ENCODE measurements at regions not wholly inside any gene's neighbourhood (a gene's known extent, or its start where the extent isn't known, plus 50 kb on each side); places are given as distances from the start of the nearest gene placed in this dataset.

GRCh38 chr3:72481542-72481941 is 366.7 kb downstream of the SHQ1 start:
- H3K27ac Mint-ChIP-seq, result no peak overlapping the region
- no peaks in the 10 kb centered on the region for H3K36me3 Mint-ChIP-seq
- H3K4me3 Mint-ChIP-seq, result no peak overlapping the region
- peaks cover 10% of the 10 kb centered on the region for H3K4me1 Mint-ChIP-seq
- H3K9me3 Mint-ChIP-seq, result peaks cover 3% of the 10 kb centered on the region
- H3K27me3 Mint-ChIP-seq (ENCODE audit: low read depth), result no peaks in the 10 kb centered on the region
- TF ChIP-seq CTCF (IDR thresholded peaks at IDR 0.05; ENCODE audit: unreplicated experiment), result no peak
- no peak for DNase-seq (ENCODE audit: low spot score in 2 of 2, unreplicated experiment in 2 of 2)

DNA sequence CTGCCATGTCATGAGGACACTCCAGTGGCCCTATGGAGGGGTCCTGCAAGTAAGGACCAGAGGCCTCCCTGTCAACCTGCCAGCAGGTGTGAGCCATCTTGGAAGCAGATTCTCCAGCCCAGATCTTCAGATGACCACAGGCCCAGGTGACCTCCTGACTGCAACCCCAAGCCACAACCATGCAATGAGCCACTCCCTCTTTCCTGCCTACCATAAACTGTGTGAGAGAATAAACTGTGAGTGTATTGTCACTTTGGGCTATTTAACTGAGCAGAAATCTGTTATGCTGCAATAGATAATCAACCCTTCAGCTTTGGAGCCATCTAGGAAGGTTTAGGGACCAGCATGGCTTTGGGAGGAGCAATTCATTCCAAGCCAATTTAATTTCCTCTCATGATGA is 367.9 kb downstream of the SHQ1 start:
- Mint-ChIP-seq H3K9me3 (peaks cover 2% of the 10 kb centered on the region), H3K27ac (no peak overlapping the region), H3K4me1 (peaks cover 10% of the 10 kb centered on the region), H3K36me3 (no peaks in the 10 kb centered on the region), H3K27me3 (ENCODE audit: low read depth) (no peaks in the 10 kb centered on the region), H3K4me3 (no peak overlapping the region)
- no peak for TF ChIP-seq CTCF (IDR thresholded peaks at IDR 0.05; ENCODE audit: unreplicated experiment)
- DNase-seq (ENCODE audit: low spot score in 2 of 2, unreplicated experiment in 2 of 2), result no peak

- H3K36me3 Mint-ChIP-seq, result no peaks in the 10 kb centered on the region
- peaks cover 10% of the 10 kb centered on the region for H3K4me1 Mint-ChIP-seq
- H3K27me3 Mint-ChIP-seq (ENCODE audit: low read depth), result no peaks in the 10 kb centered on the region
- no peak overlapping the region for H3K4me3 Mint-ChIP-seq
- no peak for DNase-seq (ENCODE audit: low spot score in 2 of 2, unreplicated experiment in 2 of 2)
- no peaks in the 10 kb centered on the region for H3K9me3 Mint-ChIP-seq
- no peak for TF ChIP-seq CTCF (IDR thresholded peaks at IDR 0.05; ENCODE audit: unreplicated experiment)
- no peak overlapping the region for H3K27ac Mint-ChIP-seq
These were observed 368.5 kb downstream of the SHQ1 start for GRCh38 chr3:72479651-72480215.

DNA sequence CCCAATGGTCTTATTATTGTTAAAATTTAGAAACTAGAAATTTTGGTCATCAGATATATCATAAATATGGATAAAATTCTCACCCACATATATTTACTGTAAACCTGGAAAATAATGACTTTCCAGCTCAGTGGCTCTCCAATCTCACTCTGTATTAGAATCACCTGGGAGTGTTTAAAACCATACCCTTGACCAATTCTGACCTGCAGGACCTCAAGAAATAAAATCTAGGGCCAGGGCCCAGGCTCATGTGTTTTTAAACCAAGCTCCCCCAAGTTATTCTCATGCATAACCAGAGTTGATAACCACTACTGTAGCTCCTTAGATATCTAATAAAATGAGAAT is 372.1 kb downstream of the SHQ1 start:
- Mint-ChIP-seq H3K27ac (no peak overlapping the region), H3K4me1 (no peaks in the 10 kb centered on the region), H3K27me3 (ENCODE audit: low read depth) (no peaks in the 10 kb centered on the region), H3K9me3 (peaks cover 6% of the 10 kb centered on the region), H3K36me3 (no peaks in the 10 kb centered on the region), H3K4me3 (no peak overlapping the region)
- DNase-seq (ENCODE audit: low spot score in 2 of 2, unreplicated experiment in 2 of 2), result no peak
- TF ChIP-seq CTCF (IDR thresholded peaks at IDR 0.05; ENCODE audit: unreplicated experiment), result no peak

- TF ChIP-seq CTCF (IDR thresholded peaks at IDR 0.05; ENCODE audit: unreplicated experiment), result no peak
- Mint-ChIP-seq H3K27me3 (ENCODE audit: low read depth) (no peaks in the 10 kb centered on the region), H3K4me1 (no peaks in the 10 kb centered on the region), H3K27ac (no peak overlapping the region), H3K36me3 (no peaks in the 10 kb centered on the region), H3K9me3 (peaks cover 6% of the 10 kb centered on the region), H3K4me3 (no peak overlapping the region)
- no peak for DNase-seq (ENCODE audit: low spot score in 2 of 2, unreplicated experiment in 2 of 2)
These were observed 372.7 kb downstream of the SHQ1 start for GRCh38 chr3:72475258-72476138.
